Esophagus squamous epithelium (tissue), 5 donors: ENCODE measurements at regions not wholly inside any gene's neighbourhood (a gene's known extent, or its start where the extent isn't known, plus 50 kb on each side); places are given as distances from the start of the nearest gene placed in this dataset.

Experiments
- DNase-seq: peaks from one replicate; lab custom pipeline; 2025; lab: John Stamatoyannopoulos, UW
- H3K27ac ChIP-seq, 4 donors: fragments of 200-600 bp; sonication (generic); one replicate each; pipeline ENCODE4 v1.5.1; 2016 to 2019; ENCODE audit warnings: mild to moderate bottlenecking in 1 of 4
- H3K27me3 ChIP-seq, 4 donors: fragments of 200-600 bp; sonication (generic); 1 replicate in 3 of 4; 2 replicates in 1 of 4; pipeline versions ENCODE4 v1.5.1 to v1.6.0; 2017 to 2021; ENCODE audit warnings: antibody characterized with exemption in 1 of 4
- H3K36me3 ChIP-seq, 3 donors: fragments of 200-600 bp; sonication (generic); one replicate each; pipeline ENCODE4 v1.5.1; 2016 to 2019
- H3K4me1 ChIP-seq, 3 donors: fragments of 200-600 bp; sonication (generic); one replicate each; pipeline ENCODE4 v1.5.1; 2017 to 2019
- H3K4me3 ChIP-seq, 4 donors: fragments of 200-600 bp; sonication (generic); 1 replicate in 3 of 4; 2 replicates in 1 of 4; pipeline ENCODE4 v1.5.1; 2016 to 2019; ENCODE audit warnings: mild to moderate bottlenecking in 2 of 4, moderate library complexity in 1 of 4
- H3K9me3 ChIP-seq, 3 donors: fragments of 200-600 bp; sonication (generic); one replicate each; pipeline ENCODE4 v1.5.1; 2016 to 2019
- POLR2A ChIP-seq, 4 donors: fragments of 450-650 bp; IDR thresholded peaks; one replicate each; pipeline ENCODE4 v1.6.1; 2017; ENCODE audit warnings: antibody characterized with exemption in 4 of 4, mild to moderate bottlenecking in 4 of 4, moderate library complexity in 3 of 4
- WGBS, 2 donors: methylation state at CpG; one replicate each; pipeline ENCODE4 v1.1.5; 2018; 5-methylcytosine and 5-hydroxymethylcytosine counted together
- intact Hi-C: fragments of 100-400 bp; cut with DNase I; formaldehyde crosslinking; loops from one replicate; pipeline ENCODE4 v1.15.0; 2022
- TF ChIP-seq, protein P1 (sequence below), 6 experiments: fragments of 450-650 bp in 4 of 6; fragments of 200-600 bp in 2 of 6; sonication (generic) in 2 of 6; IDR thresholded peaks; one replicate each; pipeline ENCODE4 v1.5.1; 2016 to 2019; ENCODE audit warnings: antibody characterized with exemption in 6 of 6, mild to moderate bottlenecking in 4 of 6, moderate library complexity in 4 of 6
- donor health status: DM: yes; HTN: yes; CAD: no.

DNA sequence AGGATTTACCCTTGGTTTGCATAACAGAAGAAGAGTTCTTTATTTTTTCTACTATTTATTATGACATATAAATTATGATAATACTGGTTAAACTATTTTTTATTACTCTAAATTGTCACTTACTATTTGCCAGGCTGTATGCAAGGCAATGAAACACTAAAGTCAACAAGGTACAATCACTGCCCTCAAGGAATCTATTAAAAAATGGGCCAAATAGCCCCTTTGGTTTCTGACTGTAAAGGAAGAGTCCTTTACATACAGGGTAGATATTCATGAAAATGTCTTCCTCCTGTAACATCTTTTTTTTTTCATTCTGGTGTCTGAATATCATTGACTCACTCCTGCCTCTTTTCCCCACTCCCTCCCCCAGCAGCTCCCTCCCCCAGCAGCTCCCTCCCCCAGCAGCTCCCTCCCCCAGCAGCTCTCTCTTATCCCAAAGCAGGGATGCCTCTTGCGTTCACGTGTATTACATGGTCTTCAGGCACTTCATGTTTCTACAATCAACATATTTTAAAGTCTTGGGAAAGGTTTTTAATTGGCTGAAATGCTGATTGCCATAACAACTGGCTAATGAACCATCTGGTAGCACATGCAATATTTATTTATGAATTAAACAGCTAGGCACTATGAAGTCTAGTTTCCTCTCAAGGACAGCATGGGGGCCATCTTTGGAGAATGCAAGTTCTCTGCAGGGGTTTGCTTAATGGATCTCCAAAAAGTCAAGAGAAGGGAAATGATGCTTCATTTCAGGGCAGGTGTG is 400.4 kb upstream of the PLXNA2 start:
- Histone ChIP-seq H3K4me3 (no peak overlapping the region), H3K27ac (no peak overlapping the region), H3K4me1 (no peaks in the 10 kb centered on the region), H3K9me3 (no peaks in the 10 kb centered on the region), H3K27me3 (peaks cover 0 to 90% (median 0%) of the 10 kb centered on the region in 4 donors), H3K36me3 (no peaks in the 10 kb centered on the region)
- intact Hi-C loops: no loop called here
- 40 to 67% methylated on average over 2 of the region's 2 CpGs for WGBS, 2 donors
- TF ChIP-seq POLR2A (IDR thresholded peaks at IDR 0.05): no peak
- TF ChIP-seq, protein P1, sequence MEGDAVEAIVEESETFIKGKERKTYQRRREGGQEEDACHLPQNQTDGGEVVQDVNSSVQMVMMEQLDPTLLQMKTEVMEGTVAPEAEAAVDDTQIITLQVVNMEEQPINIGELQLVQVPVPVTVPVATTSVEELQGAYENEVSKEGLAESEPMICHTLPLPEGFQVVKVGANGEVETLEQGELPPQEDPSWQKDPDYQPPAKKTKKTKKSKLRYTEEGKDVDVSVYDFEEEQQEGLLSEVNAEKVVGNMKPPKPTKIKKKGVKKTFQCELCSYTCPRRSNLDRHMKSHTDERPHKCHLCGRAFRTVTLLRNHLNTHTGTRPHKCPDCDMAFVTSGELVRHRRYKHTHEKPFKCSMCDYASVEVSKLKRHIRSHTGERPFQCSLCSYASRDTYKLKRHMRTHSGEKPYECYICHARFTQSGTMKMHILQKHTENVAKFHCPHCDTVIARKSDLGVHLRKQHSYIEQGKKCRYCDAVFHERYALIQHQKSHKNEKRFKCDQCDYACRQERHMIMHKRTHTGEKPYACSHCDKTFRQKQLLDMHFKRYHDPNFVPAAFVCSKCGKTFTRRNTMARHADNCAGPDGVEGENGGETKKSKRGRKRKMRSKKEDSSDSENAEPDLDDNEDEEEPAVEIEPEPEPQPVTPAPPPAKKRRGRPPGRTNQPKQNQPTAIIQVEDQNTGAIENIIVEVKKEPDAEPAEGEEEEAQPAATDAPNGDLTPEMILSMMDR (IDR thresholded peaks at IDR 0.05): no peak
- no peak for DNase-seq

DNA sequence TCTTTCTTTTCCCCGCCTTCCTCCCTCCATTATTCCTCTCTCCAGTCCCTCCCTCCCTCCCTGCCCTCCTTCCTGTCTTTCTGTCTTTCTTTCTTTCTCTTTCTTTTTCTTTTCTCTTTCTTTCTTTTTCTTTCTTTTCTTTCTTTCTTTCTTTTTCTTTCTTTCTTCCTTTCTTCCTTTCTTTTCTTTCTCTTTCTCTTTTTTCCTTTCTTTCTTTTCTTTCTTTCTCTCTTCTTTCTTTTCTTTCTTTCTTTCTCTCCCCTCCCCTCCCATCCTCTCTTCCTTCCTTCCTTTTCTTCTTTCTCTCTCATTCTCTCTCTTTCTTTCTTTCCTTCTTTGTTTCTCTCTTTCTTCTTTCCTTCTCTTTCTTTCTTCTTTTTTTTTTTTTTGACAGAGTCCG is 402.2 kb upstream of the PLXNA2 start:
- no peak for TF ChIP-seq POLR2A (IDR thresholded peaks at IDR 0.05)
- TF ChIP-seq, protein P1 (IDR thresholded peaks at IDR 0.05): no peak
- intact Hi-C loops: no loop called here
- Histone ChIP-seq H3K27ac (no peak overlapping the region), H3K4me3 (no peak overlapping the region), H3K27me3 (peaks cover 0 to 93% (median 0%) of the 10 kb centered on the region in 4 donors), H3K36me3 (no peaks in the 10 kb centered on the region), H3K9me3 (no peaks in the 10 kb centered on the region), H3K4me1 (no peaks in the 10 kb centered on the region)
- DNase-seq: no peak
- 65 to 81% methylated on average over 2 of the region's 2 CpGs for WGBS, 2 donors

DNA sequence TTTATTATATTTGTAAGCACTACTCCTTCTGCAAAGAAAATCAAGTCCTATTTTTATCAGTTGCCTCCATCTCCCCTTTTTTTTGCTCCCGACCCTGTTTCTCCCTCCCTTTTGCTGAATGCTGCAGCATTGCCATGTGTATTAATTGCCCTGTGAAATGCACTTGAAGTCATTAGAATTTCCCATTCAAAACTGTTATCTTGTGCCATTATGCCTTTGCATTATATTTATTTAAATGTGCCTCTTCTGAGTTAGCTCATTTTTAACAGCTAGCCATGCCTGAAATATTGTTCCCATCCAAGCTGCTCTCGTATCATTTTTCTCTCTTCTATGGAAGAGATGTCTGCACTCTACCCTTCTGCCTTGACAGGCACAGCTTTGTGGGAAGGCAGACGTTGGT is 404.0 kb upstream of the PLXNA2 start:
- H3K27ac ChIP-seq: no peak overlapping the region
- no peaks in the 10 kb centered on the region for H3K9me3 ChIP-seq
- H3K36me3 ChIP-seq: no peaks in the 10 kb centered on the region
- DNase-seq: no peak
- 65 to 67% methylated on average over 3 of the region's 3 CpGs for whole genome bisulfite sequencing, 2 donors
- H3K4me1 ChIP-seq: peaks cover 0 to 10% (median 9%) of the 10 kb centered on the region in 3 donors
- H3K27me3 ChIP-seq: peaks cover 0 to 89% (median 0%) of the 10 kb centered on the region in 4 donors
- no peak overlapping the region for H3K4me3 ChIP-seq
- intact Hi-C loops: no loop called here
- TF ChIP-seq POLR2A (IDR thresholded peaks at IDR 0.05): no peak
- TF ChIP-seq, protein P1 (IDR thresholded peaks at IDR 0.05): no peak

DNA sequence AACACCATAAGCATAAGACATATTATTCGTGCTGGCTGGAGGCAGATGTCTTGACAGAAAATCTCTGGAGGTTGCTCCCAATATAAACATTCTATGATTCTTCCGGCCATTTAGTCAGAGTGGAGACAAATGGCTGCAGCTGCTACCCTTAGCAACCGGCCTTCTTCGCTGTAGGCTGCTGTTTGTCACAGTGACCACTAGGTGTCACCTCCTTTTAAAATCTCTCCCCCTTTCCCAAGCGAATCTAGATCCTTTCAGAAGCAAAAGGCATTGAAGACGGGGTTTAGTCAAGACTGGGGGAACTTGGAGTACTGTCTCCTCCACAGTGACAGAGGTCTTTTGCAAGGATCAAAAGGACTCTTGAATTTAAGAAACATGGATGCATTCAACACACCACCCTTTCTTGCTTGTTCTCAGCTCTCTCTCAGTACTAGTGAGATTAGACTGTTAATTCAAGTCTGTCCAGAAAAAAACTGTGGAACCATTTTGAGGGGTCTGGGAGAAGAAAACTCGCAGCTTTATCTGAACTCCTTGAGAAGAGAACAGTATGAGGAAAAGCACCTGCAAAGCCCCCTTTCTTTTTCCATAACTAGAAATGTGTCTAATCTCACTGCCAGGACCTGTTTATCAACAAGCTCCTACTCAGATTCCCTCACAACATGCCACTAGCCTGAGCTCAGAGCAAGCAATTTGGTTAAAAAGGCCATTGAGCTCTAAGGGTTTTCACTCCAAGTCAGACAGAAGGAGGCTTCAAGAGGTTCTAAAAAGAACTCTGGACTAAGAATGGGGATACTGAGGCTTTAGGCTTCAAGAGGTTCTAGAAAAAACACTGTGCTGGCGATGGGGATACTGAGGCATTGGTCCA is 408.3 kb upstream of the PLXNA2 start:
- DNase-seq: no peak
- intact Hi-C loops: loop anchor here (10.0 kb wide), 1 partner anchor 542 kb away; no protein-coding TSS in a partner anchor
- H3K36me3 ChIP-seq: no peaks in the 10 kb centered on the region
- H3K4me1 ChIP-seq: peaks cover 0 to 28% (median 13%) of the 10 kb centered on the region in 3 donors
- no peaks in the 10 kb centered on the region for H3K9me3 ChIP-seq
- WGBS, 2 donors: 16 to 19% methylated on average over 8 of the region's 8 CpGs
- TF ChIP-seq, protein P1 (IDR thresholded peaks at IDR 0.05): peak; percentile 33 to 88 (median 83)
- TF ChIP-seq POLR2A (IDR thresholded peaks at IDR 0.05): no peak
- H3K27me3 ChIP-seq: peaks cover 0 to 81% (median 0%) of the 10 kb centered on the region in 4 donors
- H3K27ac ChIP-seq: no peak overlapping the region
- no peak overlapping the region for H3K4me3 ChIP-seq
